ENCODE measurements at regions not wholly inside any gene's neighbourhood (a gene's known extent, or its start where the extent isn't known, plus 50 kb on each side); places are given as distances from the start of the nearest gene placed in this dataset.

DNA sequence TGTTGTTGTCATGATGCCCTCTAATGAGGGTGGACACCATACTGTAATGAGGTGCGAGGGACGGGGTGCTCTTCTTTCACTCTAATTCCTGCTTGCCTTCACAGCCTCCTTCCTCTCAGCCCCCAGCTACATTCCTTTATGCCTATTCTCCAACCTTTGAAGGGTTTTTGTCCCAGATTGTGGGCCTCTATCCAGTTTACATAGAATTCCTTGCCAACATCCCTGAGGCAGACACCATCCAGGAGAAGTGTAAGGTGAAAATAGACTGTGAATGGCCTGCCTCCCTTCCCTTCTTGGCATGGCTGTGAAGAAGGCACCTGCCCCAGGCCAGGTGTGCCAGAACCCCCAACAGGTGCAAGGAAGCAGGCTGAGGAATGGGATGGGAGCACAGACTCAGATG is 122.3 kb downstream of the CHST1 start:
- Histone ChIP-seq H3K27me3 (ENCODE audit: control insufficient read depth in 1 of 2, insufficient read depth in 1 of 2, low read length in 2 of 2) (peaks cover 43 to 67% of the 10 kb centered on the region in 2 experiments), H3K9ac (ENCODE audit: low read length) (no peak overlapping the region), H3K27ac (ENCODE audit: low read length, poor library complexity, severe bottlenecking) (no peak overlapping the region), H2BK15ac (ENCODE audit: low read depth, poor library complexity, severe bottlenecking) (no peak overlapping the region), H3K9me3 (ENCODE audit: control insufficient read depth, low read length) (no peaks in the 10 kb centered on the region), H2BK120ac (ENCODE audit: low read depth, low read length) (no peak overlapping the region), H2BK5ac (ENCODE audit: low read depth, low read length, poor library complexity, severe bottlenecking) (no peak overlapping the region), H2AFZ (ENCODE audit: low read depth, low read length) (no peak overlapping the region), H3K4me1 (ENCODE audit: control insufficient read depth, insufficient read depth, low read depth, low read length) (peaks cover 10% of the 10 kb centered on the region), H3K4me3 (ENCODE audit: insufficient read depth in 1 of 2, low read depth in 1 of 2, low read length in 2 of 2) (no peak overlapping the region), H4K8ac (ENCODE audit: low read length) (no peak overlapping the region), H3K36me3 (ENCODE audit: control insufficient read depth in 1 of 2, insufficient read depth in 2 of 2, low read depth in 1 of 2, low read length in 2 of 2) (no peaks in the 10 kb centered on the region), H3K23ac (ENCODE audit: low read length in 2 of 2) (no peak overlapping the region), H3K79me1 (replicated peaks; ENCODE audit: low read length, poor library complexity, severe bottlenecking) (no peaks in the 10 kb centered on the region), H3K18ac (ENCODE audit: low read depth in 1 of 2, low read length in 2 of 2) (no peak overlapping the region), H4K91ac (ENCODE audit: low read length) (no peak overlapping the region), H2AK5ac (ENCODE audit: low read length, severe bottlenecking) (no peak overlapping the region), H3K14ac (ENCODE audit: low read length in 2 of 2) (no peak overlapping the region), H2BK12ac (ENCODE audit: low read length in 2 of 2) (no peak overlapping the region), H3K4me2 (ENCODE audit: low read length, poor library complexity, severe bottlenecking) (no peak overlapping the region), H3K4ac (ENCODE audit: low read depth in 1 of 2, low read length in 2 of 2) (no peak overlapping the region)
- 87% methylated on average over 2 of the region's 2 CpGs for WGBS
- DNase-seq = no peak

GRCh38 chr11:45541693-45542434 is 123.6 kb downstream of the CHST1 start:
- Histone ChIP-seq H3K4me2 (ENCODE audit: low read length, poor library complexity, severe bottlenecking) (no peak overlapping the region), H2AK5ac (ENCODE audit: low read length, severe bottlenecking) (no peak overlapping the region), H2BK12ac (ENCODE audit: low read length in 2 of 2) (no peak overlapping the region), H2BK5ac (ENCODE audit: low read depth, low read length, poor library complexity, severe bottlenecking) (no peak overlapping the region), H3K4me3 (ENCODE audit: insufficient read depth in 1 of 2, low read depth in 1 of 2, low read length in 2 of 2) (no peak overlapping the region), H3K23ac (ENCODE audit: low read length in 2 of 2) (no peak overlapping the region), H2BK15ac (ENCODE audit: low read depth, poor library complexity, severe bottlenecking) (no peak overlapping the region), H2BK120ac (ENCODE audit: low read depth, low read length) (no peak overlapping the region), H3K27me3 (ENCODE audit: control insufficient read depth in 1 of 2, insufficient read depth in 1 of 2, low read length in 2 of 2) (peaks cover 33 to 56% of the 10 kb centered on the region in 2 experiments), H3K4me1 (ENCODE audit: control insufficient read depth, insufficient read depth, low read depth, low read length) (peaks cover 15% of the 10 kb centered on the region), H3K36me3 (ENCODE audit: control insufficient read depth in 1 of 2, insufficient read depth in 2 of 2, low read depth in 1 of 2, low read length in 2 of 2) (no peaks in the 10 kb centered on the region), H4K91ac (ENCODE audit: low read length) (no peak overlapping the region), H3K9ac (ENCODE audit: low read length) (no peak overlapping the region), H3K9me3 (ENCODE audit: control insufficient read depth, low read length) (no peaks in the 10 kb centered on the region), H3K79me1 (replicated peaks; ENCODE audit: low read length, poor library complexity, severe bottlenecking) (no peaks in the 10 kb centered on the region), H2AFZ (ENCODE audit: low read depth, low read length) (no peak overlapping the region), H4K8ac (ENCODE audit: low read length) (no peak overlapping the region), H3K14ac (ENCODE audit: low read length in 2 of 2) (no peak overlapping the region), H3K18ac (ENCODE audit: low read depth in 1 of 2, low read length in 2 of 2) (no peak overlapping the region), H3K27ac (ENCODE audit: low read length, poor library complexity, severe bottlenecking) (no peak overlapping the region), H3K4ac (ENCODE audit: low read depth in 1 of 2, low read length in 2 of 2) (no peak overlapping the region)
- no peak for DNase-seq
- WGBS = 76% methylated on average over 3 of the region's 10 CpGs

GRCh38 chr11:45538939-45539338 is 126.5 kb downstream of the CHST1 start:
- peaks cover 11 to 30% of the 10 kb centered on the region in 2 experiments for H3K27me3 ChIP-seq (ENCODE audit: control insufficient read depth in 1 of 2, insufficient read depth in 1 of 2, low read length in 2 of 2)
- no peak overlapping the region for H2BK120ac ChIP-seq (ENCODE audit: low read depth, low read length)
- no peak for DNase-seq
- no peak overlapping the region for H4K8ac ChIP-seq (ENCODE audit: low read length)
- H3K4me1 ChIP-seq (ENCODE audit: control insufficient read depth, insufficient read depth, low read depth, low read length) = peaks cover 15% of the 10 kb centered on the region
- H3K27ac ChIP-seq (ENCODE audit: low read length, poor library complexity, severe bottlenecking) = no peak overlapping the region
- no peaks in the 10 kb centered on the region for H3K79me1 ChIP-seq (replicated peaks; ENCODE audit: low read length, poor library complexity, severe bottlenecking)
- H2BK12ac ChIP-seq (ENCODE audit: low read length in 2 of 2) = no peak overlapping the region
- H3K18ac ChIP-seq (ENCODE audit: low read depth in 1 of 2, low read length in 2 of 2) = no peak overlapping the region
- H2AK5ac ChIP-seq (ENCODE audit: low read length, severe bottlenecking) = no peak overlapping the region
- no peak overlapping the region for H3K4ac ChIP-seq (ENCODE audit: low read depth in 1 of 2, low read length in 2 of 2)
- 75% methylated on average over 2 of the region's 2 CpGs for WGBS
- H2AFZ ChIP-seq (ENCODE audit: low read depth, low read length) = no peak overlapping the region
- H3K14ac ChIP-seq (ENCODE audit: low read length in 2 of 2) = no peak overlapping the region
- H3K9me3 ChIP-seq (ENCODE audit: control insufficient read depth, low read length) = no peaks in the 10 kb centered on the region
- H3K23ac ChIP-seq (ENCODE audit: low read length in 2 of 2) = no peak overlapping the region
- no peak overlapping the region for H4K91ac ChIP-seq (ENCODE audit: low read length)
- H3K36me3 ChIP-seq (ENCODE audit: control insufficient read depth in 1 of 2, insufficient read depth in 2 of 2, low read depth in 1 of 2, low read length in 2 of 2) = no peaks in the 10 kb centered on the region
- peak overlapping the region; percentile 8 for H3K9ac ChIP-seq (ENCODE audit: low read length)
- no peak overlapping the region for H2BK15ac ChIP-seq (ENCODE audit: low read depth, poor library complexity, severe bottlenecking)
- no peak overlapping the region for H3K4me3 ChIP-seq (ENCODE audit: insufficient read depth in 1 of 2, low read depth in 1 of 2, low read length in 2 of 2)
- H2BK5ac ChIP-seq (ENCODE audit: low read depth, low read length, poor library complexity, severe bottlenecking) = no peak overlapping the region
- H3K4me2 ChIP-seq (ENCODE audit: low read length, poor library complexity, severe bottlenecking) = no peak overlapping the region

- Histone ChIP-seq H3K27me3 (ENCODE audit: control insufficient read depth in 1 of 2, insufficient read depth in 1 of 2, low read length in 2 of 2) (peaks cover 11 to 24% of the 10 kb centered on the region in 2 experiments), H4K91ac (ENCODE audit: low read length) (no peak overlapping the region), H3K4me2 (ENCODE audit: low read length, poor library complexity, severe bottlenecking) (no peak overlapping the region), H2AFZ (ENCODE audit: low read depth, low read length) (no peak overlapping the region), H4K8ac (ENCODE audit: low read length) (no peak overlapping the region), H3K4me1 (ENCODE audit: control insufficient read depth, insufficient read depth, low read depth, low read length) (peaks cover 15% of the 10 kb centered on the region), H3K9me3 (ENCODE audit: control insufficient read depth, low read length) (no peaks in the 10 kb centered on the region), H3K14ac (ENCODE audit: low read length in 2 of 2) (no peak overlapping the region), H3K9ac (ENCODE audit: low read length) (peak overlapping the region; percentile 32), H3K4me3 (ENCODE audit: insufficient read depth in 1 of 2, low read depth in 1 of 2, low read length in 2 of 2) (no peak overlapping the region), H3K18ac (ENCODE audit: low read depth in 1 of 2, low read length in 2 of 2) (no peak overlapping the region), H2BK120ac (ENCODE audit: low read depth, low read length) (no peak overlapping the region), H2AK5ac (ENCODE audit: low read length, severe bottlenecking) (no peak overlapping the region), H3K36me3 (ENCODE audit: control insufficient read depth in 1 of 2, insufficient read depth in 2 of 2, low read depth in 1 of 2, low read length in 2 of 2) (no peaks in the 10 kb centered on the region), H2BK15ac (ENCODE audit: low read depth, poor library complexity, severe bottlenecking) (no peak overlapping the region), H2BK5ac (ENCODE audit: low read depth, low read length, poor library complexity, severe bottlenecking) (no peak overlapping the region), H3K23ac (ENCODE audit: low read length in 2 of 2) (no peak overlapping the region), H3K27ac (ENCODE audit: low read length, poor library complexity, severe bottlenecking) (no peak overlapping the region), H3K4ac (ENCODE audit: low read depth in 1 of 2, low read length in 2 of 2) (no peak overlapping the region), H3K79me1 (replicated peaks; ENCODE audit: low read length, poor library complexity, severe bottlenecking) (no peaks in the 10 kb centered on the region), H2BK12ac (ENCODE audit: low read length in 2 of 2) (no peak overlapping the region)
- DNase-seq = no peak
- WGBS = 82% methylated on average over 9 of the region's 12 CpGs
Observed at GRCh38 chr11:45538363-45538762, 127.1 kb downstream of the CHST1 start.
